ENCODE measurements at regions not wholly inside any gene's neighbourhood (a gene's known extent, or its start where the extent isn't known, plus 50 kb on each side); places are given as distances from the start of the nearest gene placed in this dataset.

GRCh38 chr7:46349490-46349889 is 428.4 kb upstream of the IGFBP3 start:
- H3K4me1 ChIP-seq (ENCODE audit: control insufficient read depth in 4 of 4, insufficient read depth in 4 of 4, low read length in 3 of 4), result no peaks in the 10 kb centered on the region
- TF ChIP-seq FOXA2 (IDR thresholded peaks at IDR 0.05) (no peak), FOXA1 (IDR thresholded peaks at IDR 0.05) (no peak), RXRA (IDR thresholded peaks at IDR 0.05) (no peak), GABPA (IDR thresholded peaks at IDR 0.05 in 1 of 2, conservative IDR thresholded peaks at IDR 0.05 in 1 of 2) (no peak), EGR1 (IDR thresholded peaks at IDR 0.05; ENCODE audit: low read depth in 2 of 2) (no peak), HNF4G (IDR thresholded peaks at IDR 0.05) (no peak), TAF1 (conservative IDR thresholded peaks at IDR 0.05) (no peak), YY1 (IDR thresholded peaks at IDR 0.05) (no peak), JUND (IDR thresholded peaks at IDR 0.05) (no peak), RAD21 (IDR thresholded peaks at IDR 0.05) (no peak)
- TF ChIP-seq, protein P1, sequence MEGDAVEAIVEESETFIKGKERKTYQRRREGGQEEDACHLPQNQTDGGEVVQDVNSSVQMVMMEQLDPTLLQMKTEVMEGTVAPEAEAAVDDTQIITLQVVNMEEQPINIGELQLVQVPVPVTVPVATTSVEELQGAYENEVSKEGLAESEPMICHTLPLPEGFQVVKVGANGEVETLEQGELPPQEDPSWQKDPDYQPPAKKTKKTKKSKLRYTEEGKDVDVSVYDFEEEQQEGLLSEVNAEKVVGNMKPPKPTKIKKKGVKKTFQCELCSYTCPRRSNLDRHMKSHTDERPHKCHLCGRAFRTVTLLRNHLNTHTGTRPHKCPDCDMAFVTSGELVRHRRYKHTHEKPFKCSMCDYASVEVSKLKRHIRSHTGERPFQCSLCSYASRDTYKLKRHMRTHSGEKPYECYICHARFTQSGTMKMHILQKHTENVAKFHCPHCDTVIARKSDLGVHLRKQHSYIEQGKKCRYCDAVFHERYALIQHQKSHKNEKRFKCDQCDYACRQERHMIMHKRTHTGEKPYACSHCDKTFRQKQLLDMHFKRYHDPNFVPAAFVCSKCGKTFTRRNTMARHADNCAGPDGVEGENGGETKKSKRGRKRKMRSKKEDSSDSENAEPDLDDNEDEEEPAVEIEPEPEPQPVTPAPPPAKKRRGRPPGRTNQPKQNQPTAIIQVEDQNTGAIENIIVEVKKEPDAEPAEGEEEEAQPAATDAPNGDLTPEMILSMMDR (IDR thresholded peaks at IDR 0.05; ENCODE audit: low read depth, low read length, missing input control), result no peak
- TF ChIP-seq, protein P2, sequence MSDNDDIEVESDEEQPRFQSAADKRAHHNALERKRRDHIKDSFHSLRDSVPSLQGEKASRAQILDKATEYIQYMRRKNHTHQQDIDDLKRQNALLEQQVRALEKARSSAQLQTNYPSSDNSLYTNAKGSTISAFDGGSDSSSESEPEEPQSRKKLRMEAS (IDR thresholded peaks at IDR 0.05), result no peak
- no peak overlapping the region for H3K9ac ChIP-seq (ENCODE audit: low read depth in 1 of 2, low read length in 2 of 2)
- H3K27ac ChIP-seq (ENCODE audit: low read depth in 1 of 2, low read length in 2 of 2), result no peak overlapping the region
- no peak for DNase-seq (ENCODE audit: low spot score)
- no peaks in the 10 kb centered on the region for H3K9me3 ChIP-seq (ENCODE audit: control insufficient read depth in 4 of 4, low read length in 3 of 4)
- H3K36me3 ChIP-seq (ENCODE audit: control insufficient read depth in 4 of 4, insufficient read depth in 3 of 4, low read depth in 1 of 4, low read length in 3 of 4), result no peaks in the 10 kb centered on the region
- no peak overlapping the region for H3K4me3 ChIP-seq (ENCODE audit: low read depth in 1 of 3, low read length in 3 of 3)
- no peaks in the 10 kb centered on the region for H3K27me3 ChIP-seq (ENCODE audit: control insufficient read depth in 4 of 4, insufficient read depth in 4 of 4, low read length in 3 of 4)
- 73% methylated on average over 2 of the region's 2 CpGs for WGBS

GRCh38 chr7:46344533-46344932 is 423.5 kb upstream of the IGFBP3 start:
- no peak for TF ChIP-seq RAD21 (IDR thresholded peaks at IDR 0.05)
- no peak for TF ChIP-seq SP1 (IDR thresholded peaks at IDR 0.05)
- no peak for TF ChIP-seq JUND (IDR thresholded peaks at IDR 0.05)
- TF ChIP-seq REST (IDR thresholded peaks at IDR 0.05), result no peak
- TF ChIP-seq, protein P2 (IDR thresholded peaks at IDR 0.05), result no peak
- TF ChIP-seq YY1 (IDR thresholded peaks at IDR 0.05), result no peak
- TF ChIP-seq HNF4A (conservative IDR thresholded peaks at IDR 0.05), result no peak
- TF ChIP-seq HNF4G (IDR thresholded peaks at IDR 0.05), result no peak
- no peak for TF ChIP-seq ATF3 (IDR thresholded peaks at IDR 0.05)
- no peak for TF ChIP-seq ZBTB33 (IDR thresholded peaks at IDR 0.05)
- 84% methylated on average over 4 of the region's 4 CpGs for WGBS
- no peak for DNase-seq (ENCODE audit: low spot score)
- Histone ChIP-seq H3K9me3 (ENCODE audit: control insufficient read depth in 4 of 4, low read length in 3 of 4) (no peaks in the 10 kb centered on the region), H3K27me3 (ENCODE audit: control insufficient read depth in 4 of 4, insufficient read depth in 4 of 4, low read length in 3 of 4) (no peaks in the 10 kb centered on the region), H3K36me3 (ENCODE audit: control insufficient read depth in 4 of 4, insufficient read depth in 3 of 4, low read depth in 1 of 4, low read length in 3 of 4) (no peaks in the 10 kb centered on the region), H3K9ac (ENCODE audit: low read depth in 1 of 2, low read length in 2 of 2) (no peak overlapping the region), H3K4me3 (ENCODE audit: low read depth in 1 of 3, low read length in 3 of 3) (no peak overlapping the region), H3K4me1 (ENCODE audit: control insufficient read depth in 4 of 4, insufficient read depth in 4 of 4, low read length in 3 of 4) (no peaks in the 10 kb centered on the region), H3K27ac (ENCODE audit: low read depth in 1 of 2, low read length in 2 of 2) (no peak overlapping the region)

Measured in liver (tissue), 8 donors.